SU-DHL-6 (cell line): ENCODE measurements at regions not wholly inside any gene's neighbourhood (a gene's known extent, or its start where the extent isn't known, plus 50 kb on each side); places are given as distances from the start of the nearest gene placed in this dataset.

Experiments
- H2AFZ ChIP-seq: fragments of 200-600 bp; sonication (generic); 2 replicates; pipeline ENCODE4 v1.6.1; 2014; ENCODE audit warnings: low read depth, mild to moderate bottlenecking, moderate library complexity, mixed read lengths, antibody characterized with exemption, low read length; ENCODE audit not compliant: severe bottlenecking
- H3F3A ChIP-seq: fragments of 200-600 bp; shearing (Covaris generic); 2 replicates; pipeline ENCODE4 v1.6.0; 2016; ENCODE audit warnings: antibody characterized with exemption, mild to moderate bottlenecking; ENCODE audit not compliant: insufficient read depth
- H3K27ac ChIP-seq: fragments of 200-600 bp; sonication (generic); 2 replicates; pipeline ENCODE4 v1.5.1; 2016; ENCODE audit warnings: low read depth, mild to moderate bottlenecking, low read length, moderate library complexity, mixed read lengths
- H3K27me3 ChIP-seq: fragments of 200-600 bp; sonication (generic), shearing (Covaris generic); 2 replicates; pipeline ENCODE4 v1.6.0; 2014; ENCODE audit warnings: mild to moderate bottlenecking, low read length
- H3K36me3 ChIP-seq: fragments of 200-600 bp; sonication (generic); 2 replicates; pipeline ENCODE4 v1.6.1; 2014; ENCODE audit warnings: mild to moderate bottlenecking, low read length, mixed read lengths
- H3K4me2 ChIP-seq: fragments of 300-600, 200-600 bp; shearing (Covaris generic), sonication (generic); 2 replicates; pipeline ENCODE4 v1.6.0; 2014; ENCODE audit warnings: low read length, low read depth, mild to moderate bottlenecking; ENCODE audit not compliant: poor library complexity, severe bottlenecking
- H3K4me3 ChIP-seq: fragments of 200-600 bp; sonication (generic); 2 replicates; pipeline ENCODE4 v1.5.1; 2014; ENCODE audit warnings: antibody characterized with exemption, low read length, mild to moderate bottlenecking, mixed read lengths; ENCODE audit not compliant: insufficient read depth, poor library complexity, severe bottlenecking
- H3K79me2 ChIP-seq: fragments of 200-600 bp; sonication (generic); 2 replicates; pipeline ENCODE4 v1.6.1; 2014; ENCODE audit warnings: mild to moderate bottlenecking, low read length, moderate library complexity; ENCODE audit not compliant: insufficient read depth
- H3K9ac ChIP-seq: fragments of 200-600 bp; sonication (generic); 2 replicates; pipeline ENCODE4 v1.7.0; 2014; ENCODE audit warnings: mild to moderate bottlenecking, low read length
- H3K9me2 ChIP-seq: fragments of 200-600 bp; sonication (generic); replicated peaks from 2 replicates; pipeline ENCODE4 v1.6.1; 2014; ENCODE audit warnings: low read length; ENCODE audit not compliant: insufficient read depth
- H3K9me3 ChIP-seq: fragments of 200-600 bp; sonication (generic); 2 replicates; pipeline ENCODE4 v1.6.1; 2014; ENCODE audit warnings: low read length, mixed read lengths; ENCODE audit not compliant: insufficient read depth
- H4K20me1 ChIP-seq: fragments of 200-600 bp; sonication (generic); 2 replicates; pipeline ENCODE4 v1.6.1; 2014; ENCODE audit warnings: low read depth, mild to moderate bottlenecking, antibody characterized with exemption, low read length, moderate library complexity, mixed read lengths
- CTCF ChIP-seq: fragments of 200-600 bp; sonication (generic); IDR thresholded peaks from one replicate; pipeline ENCODE4 v1.5.1; 2017; ENCODE audit warnings: antibody characterized with exemption, mild to moderate bottlenecking, low read length, moderate library complexity; ENCODE audit not compliant: insufficient read depth, poor library complexity, severe bottlenecking
- EZH2phosphoT487 ChIP-seq: fragments of 200-600 bp; sonication (generic), shearing (Covaris generic); conservative IDR thresholded peaks from 2 replicates; pipeline ENCODE4 v1.6.1; 2018; ENCODE audit warnings: mild to moderate bottlenecking, antibody characterized with exemption, low read length, moderate library complexity, mixed read lengths

- no peak overlapping the region for H3K27ac ChIP-seq
- no peak overlapping the region for H3K4me3 ChIP-seq
- no peak overlapping the region for H3K9ac ChIP-seq
- H4K20me1 ChIP-seq: no peaks in the 10 kb centered on the region
- TF ChIP-seq EZH2phosphoT487: no peak
- TF ChIP-seq CTCF: no peak
- no peak overlapping the region for H2AFZ ChIP-seq
- no peaks in the 10 kb centered on the region for H3K79me2 ChIP-seq
- H3K4me2 ChIP-seq: no peak overlapping the region
- no peaks in the 10 kb centered on the region for H3K9me3 ChIP-seq
- no peaks in the 10 kb centered on the region for H3K9me2 ChIP-seq
- H3K36me3 ChIP-seq: no peaks in the 10 kb centered on the region
- no peaks in the 10 kb centered on the region for H3K27me3 ChIP-seq
- no peaks in the 10 kb centered on the region for H3F3A ChIP-seq
These were observed 60.7 kb upstream of the HDAC4 start for GRCh38 chr2:239461291-239462190.

GRCh38 chr2:239460780-239461179, 60.0 kb upstream of the HDAC4 start:
- no peak for TF ChIP-seq CTCF
- no peak for TF ChIP-seq EZH2phosphoT487
- Histone ChIP-seq H3K9me2 (no peaks in the 10 kb centered on the region), H3K9me3 (no peaks in the 10 kb centered on the region), H3K36me3 (no peaks in the 10 kb centered on the region), H3K79me2 (no peaks in the 10 kb centered on the region), H2AFZ (no peak overlapping the region), H3K4me2 (no peak overlapping the region), H3K27me3 (no peaks in the 10 kb centered on the region), H3K4me3 (no peak overlapping the region), H3F3A (no peaks in the 10 kb centered on the region), H3K9ac (no peak overlapping the region), H4K20me1 (no peaks in the 10 kb centered on the region), H3K27ac (no peak overlapping the region)

GRCh38 chr2:239459606-239460005, 58.8 kb upstream of the HDAC4 start:
- H3K27ac ChIP-seq: no peak overlapping the region
- H3K9me3 ChIP-seq: no peaks in the 10 kb centered on the region
- H3K4me2 ChIP-seq: no peak overlapping the region
- H3K79me2 ChIP-seq: no peaks in the 10 kb centered on the region
- H4K20me1 ChIP-seq: no peaks in the 10 kb centered on the region
- no peaks in the 10 kb centered on the region for H3K9me2 ChIP-seq
- no peaks in the 10 kb centered on the region for H3K27me3 ChIP-seq
- no peak overlapping the region for H3K4me3 ChIP-seq
- no peaks in the 10 kb centered on the region for H3K36me3 ChIP-seq
- H3K9ac ChIP-seq: no peak overlapping the region
- H3F3A ChIP-seq: no peaks in the 10 kb centered on the region
- no peak for TF ChIP-seq EZH2phosphoT487
- no peak overlapping the region for H2AFZ ChIP-seq

GRCh38 chr2:239459056-239459455, 58.2 kb upstream of the HDAC4 start:
- no peaks in the 10 kb centered on the region for H3F3A ChIP-seq

More at GRCh38 chr2:239459056-239459455, 58.2 kb upstream of the HDAC4 start:
- no peak overlapping the region for H2AFZ ChIP-seq
- TF ChIP-seq EZH2phosphoT487: no peak
- no peak for TF ChIP-seq CTCF
- H3K79me2 ChIP-seq: no peaks in the 10 kb centered on the region
- H3K9ac ChIP-seq: no peak overlapping the region
- no peaks in the 10 kb centered on the region for H3K9me2 ChIP-seq
- H4K20me1 ChIP-seq: no peaks in the 10 kb centered on the region
- no peaks in the 10 kb centered on the region for H3K27me3 ChIP-seq
- H3K9me3 ChIP-seq: no peaks in the 10 kb centered on the region
- no peak overlapping the region for H3K4me2 ChIP-seq
- H3K4me3 ChIP-seq: no peak overlapping the region
- no peaks in the 10 kb centered on the region for H3K36me3 ChIP-seq
- no peak overlapping the region for H3K27ac ChIP-seq
